ENCODE measurements at regions not wholly inside any gene's neighbourhood (a gene's known extent, or its start where the extent isn't known, plus 50 kb on each side); places are given as distances from the start of the nearest gene placed in this dataset.
"Not testable (repeated sequence)": the region's sequence is repeated elsewhere in the genome, so short reads cannot be mapped to it uniquely, and the experiment has no call there.

- DNase-seq (ENCODE audit: extremely low spot score in 2 of 2): no peak
- H3K9me3 ChIP-seq: no peaks in the 10 kb centered on the region
- no peak overlapping the region for H3K27ac ChIP-seq
- intact Hi-C loops (cut with DNase I): no loop called here
- no peaks in the 10 kb centered on the region for H3K36me3 ChIP-seq
- H3K4me3 ChIP-seq: no peak overlapping the region
- no peaks in the 10 kb centered on the region for H3K27me3 ChIP-seq
- TF ChIP-seq POLR2A (IDR thresholded peaks at IDR 0.05) (no peak), POLR2AphosphoS5 (IDR thresholded peaks at IDR 0.05; ENCODE audit: insufficient read depth in 1 of 2, low read depth in 1 of 2) (no peak)
- TF ChIP-seq, protein P1, sequence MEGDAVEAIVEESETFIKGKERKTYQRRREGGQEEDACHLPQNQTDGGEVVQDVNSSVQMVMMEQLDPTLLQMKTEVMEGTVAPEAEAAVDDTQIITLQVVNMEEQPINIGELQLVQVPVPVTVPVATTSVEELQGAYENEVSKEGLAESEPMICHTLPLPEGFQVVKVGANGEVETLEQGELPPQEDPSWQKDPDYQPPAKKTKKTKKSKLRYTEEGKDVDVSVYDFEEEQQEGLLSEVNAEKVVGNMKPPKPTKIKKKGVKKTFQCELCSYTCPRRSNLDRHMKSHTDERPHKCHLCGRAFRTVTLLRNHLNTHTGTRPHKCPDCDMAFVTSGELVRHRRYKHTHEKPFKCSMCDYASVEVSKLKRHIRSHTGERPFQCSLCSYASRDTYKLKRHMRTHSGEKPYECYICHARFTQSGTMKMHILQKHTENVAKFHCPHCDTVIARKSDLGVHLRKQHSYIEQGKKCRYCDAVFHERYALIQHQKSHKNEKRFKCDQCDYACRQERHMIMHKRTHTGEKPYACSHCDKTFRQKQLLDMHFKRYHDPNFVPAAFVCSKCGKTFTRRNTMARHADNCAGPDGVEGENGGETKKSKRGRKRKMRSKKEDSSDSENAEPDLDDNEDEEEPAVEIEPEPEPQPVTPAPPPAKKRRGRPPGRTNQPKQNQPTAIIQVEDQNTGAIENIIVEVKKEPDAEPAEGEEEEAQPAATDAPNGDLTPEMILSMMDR (IDR thresholded peaks at IDR 0.05): no peak
- no peaks in the 10 kb centered on the region for H3K4me1 ChIP-seq
These were observed 166.8 kb downstream of the BTBD3 start for GRCh38 chr20:12084482-12084881.

DNA sequence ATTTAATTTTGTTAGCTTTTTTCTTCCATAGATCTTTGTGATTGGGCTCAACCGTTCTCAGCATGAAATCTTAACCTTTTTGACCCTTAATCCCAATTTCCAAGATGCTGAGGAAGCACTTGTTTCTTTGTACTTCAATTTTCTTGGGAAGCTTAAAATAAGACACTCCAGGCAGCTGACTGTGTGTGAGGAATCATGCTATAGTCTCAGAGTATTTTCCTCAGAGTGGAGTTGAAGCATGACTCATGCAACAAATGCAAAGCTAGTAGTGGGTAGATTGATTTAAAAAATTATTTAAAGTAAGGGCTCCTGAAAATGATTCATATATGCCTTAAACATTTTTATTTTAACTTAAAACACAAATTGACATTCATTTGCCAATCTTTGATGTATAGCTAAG, 168.7 kb downstream of the BTBD3 start:
- no peak overlapping the region for H3K4me3 ChIP-seq
- no peaks in the 10 kb centered on the region for H3K27me3 ChIP-seq
- intact Hi-C loops (cut with DNase I): no loop called here
- no peak overlapping the region for H3K27ac ChIP-seq
- no peak for TF ChIP-seq POLR2A (IDR thresholded peaks at IDR 0.05)
- no peak for TF ChIP-seq POLR2AphosphoS5 (IDR thresholded peaks at IDR 0.05; ENCODE audit: insufficient read depth in 1 of 2, low read depth in 1 of 2)
- TF ChIP-seq, protein P1 (IDR thresholded peaks at IDR 0.05): no peak
- no peaks in the 10 kb centered on the region for H3K4me1 ChIP-seq
- DNase-seq (ENCODE audit: extremely low spot score in 2 of 2): no peak
- no peaks in the 10 kb centered on the region for H3K9me3 ChIP-seq
- H3K36me3 ChIP-seq: no peaks in the 10 kb centered on the region

- H3K27me3 ChIP-seq: no peaks in the 10 kb centered on the region
- TF ChIP-seq, protein P1 (IDR thresholded peaks at IDR 0.05): no peak
- TF ChIP-seq POLR2A (IDR thresholded peaks at IDR 0.05) (no peak), POLR2AphosphoS5 (IDR thresholded peaks at IDR 0.05; ENCODE audit: insufficient read depth in 1 of 2, low read depth in 1 of 2) (no peak)
- intact Hi-C loops (cut with DNase I): no loop called here
- no peak for DNase-seq (ENCODE audit: extremely low spot score in 2 of 2)
- H3K36me3 ChIP-seq: no peaks in the 10 kb centered on the region
- H3K4me3 ChIP-seq: no peak overlapping the region
- H3K27ac ChIP-seq: no peak overlapping the region
- H3K9me3 ChIP-seq: no peaks in the 10 kb centered on the region
- no peaks in the 10 kb centered on the region for H3K4me1 ChIP-seq
These were observed 173.2 kb downstream of the BTBD3 start for GRCh38 chr20:12090920-12091319.

- Histone ChIP-seq H3K36me3 (no peaks in the 10 kb centered on the region), H3K9me3 (no peaks in the 10 kb centered on the region), H3K27me3 (no peaks in the 10 kb centered on the region), H3K4me3 (no peak overlapping the region), H3K4me1 (no peaks in the 10 kb centered on the region), H3K27ac (no peak overlapping the region)
- TF ChIP-seq POLR2AphosphoS5 (IDR thresholded peaks at IDR 0.05; ENCODE audit: insufficient read depth in 1 of 2, low read depth in 1 of 2): no peak
- TF ChIP-seq POLR2A (IDR thresholded peaks at IDR 0.05): no peak
- TF ChIP-seq, protein P1 (IDR thresholded peaks at IDR 0.05): no peak
- intact Hi-C loops (cut with DNase I): no loop called here
- DNase-seq (ENCODE audit: extremely low spot score in 2 of 2): no peak
These were observed 175.5 kb downstream of the BTBD3 start for GRCh38 chr20:12093057-12093796.

DNA sequence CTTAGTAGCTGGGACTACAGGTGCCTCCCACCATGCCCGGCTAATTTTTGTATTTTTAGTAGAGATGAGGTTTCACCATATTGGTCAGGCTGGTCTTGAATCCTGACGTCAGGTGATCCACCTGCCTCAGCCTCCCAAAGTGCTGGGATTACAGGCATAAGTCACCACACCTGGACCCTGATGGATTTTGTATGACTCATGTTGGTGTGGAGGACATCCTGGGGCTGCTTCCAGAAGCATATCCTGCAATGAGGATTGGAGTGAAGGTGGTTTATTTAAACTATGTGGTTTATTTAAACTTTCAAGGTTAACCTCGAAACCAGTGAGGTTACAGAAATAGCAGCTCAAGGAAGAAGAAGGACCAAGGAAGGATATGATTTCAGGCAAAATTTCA, 176.1 kb downstream of the BTBD3 start:
- H3K4me3 ChIP-seq; H3K27ac ChIP-seq; DNase-seq (ENCODE audit: extremely low spot score in 2 of 2); H3K9me3 ChIP-seq; intact Hi-C loops (cut with DNase I); H3K4me1 ChIP-seq; H3K36me3 ChIP-seq; H3K27me3 ChIP-seq: not testable (repeated sequence)

Data from vagina (tissue), 2 donors.